ENCODE measurements at regions not wholly inside any gene's neighbourhood (a gene's known extent, or its start where the extent isn't known, plus 50 kb on each side); places are given as distances from the start of the nearest gene placed in this dataset.

- peaks cover 0 to 15% (median 0%) of the 10 kb centered on the region in 3 donors for H3K27me3 ChIP-seq
- intact Hi-C loops (cut with DNase I; ENCODE audit: low total_unique reads): loop anchor here (10.0 kb wide), 1 partner anchor 46 kb away; no protein-coding TSS in a partner anchor
- peak in 1 of 2 donors; percentile 39 for DNase-seq
- no peaks in the 10 kb centered on the region for H3K36me3 ChIP-seq
- H3K9me3 ChIP-seq: no peaks in the 10 kb centered on the region
- TF ChIP-seq POLR2AphosphoS5 (IDR thresholded peaks at IDR 0.05) (no peak), CTCF (IDR thresholded peaks at IDR 0.05) (no peak), EP300 (IDR thresholded peaks at IDR 0.05) (no peak), POLR2A (IDR thresholded peaks at IDR 0.05) (no peak)
- H3K4me1 ChIP-seq: peaks cover 5 to 42% (median 15%) of the 10 kb centered on the region in 4 donors
- 45 to 56% (median 48%) methylated on average over 9 of the region's 9 CpGs for WGBS, 5 donors
- no peak overlapping the region for H3K4me3 ChIP-seq
- no peak overlapping the region for H3K27ac ChIP-seq
These were observed 76.3 kb upstream of the CUX1 start for GRCh38 chr7:101740981-101741725.

- H3K27me3 ChIP-seq: peaks cover 0 to 27% (median 0%) of the 10 kb centered on the region in 3 donors
- no peaks in the 10 kb centered on the region for H3K36me3 ChIP-seq
- peak in 2 of 7 experiments; percentile 15 to 55 for TF ChIP-seq CTCF (IDR thresholded peaks at IDR 0.05)
- TF ChIP-seq POLR2AphosphoS5 (IDR thresholded peaks at IDR 0.05): peak in 1 of 3 donors; percentile 22
- no peak for TF ChIP-seq POLR2A (IDR thresholded peaks at IDR 0.05)
- TF ChIP-seq EP300 (IDR thresholded peaks at IDR 0.05): no peak
- H3K4me1 ChIP-seq: peaks cover 5 to 42% (median 15%) of the 10 kb centered on the region in 4 donors
- intact Hi-C loops (cut with DNase I; ENCODE audit: low total_unique reads): loop anchor here (10.0 kb wide), 1 partner anchor 49 kb away; no protein-coding TSS in a partner anchor
- DNase-seq: peak; percentile 63 to 88
- no peak overlapping the region for H3K27ac ChIP-seq
- H3K4me3 ChIP-seq: peak overlapping the region; percentile 40 to 63 (median 48)
- WGBS, 5 donors: 0 to 1% (median 1%) methylated on average over 55 to 60 of the region's 60 CpGs
- no peaks in the 10 kb centered on the region for H3K9me3 ChIP-seq
These were observed 74.0 kb upstream of the CUX1 start for GRCh38 chr7:101743241-101743994.

GRCh38 chr7:101743995-101744360 is 73.4 kb upstream of the CUX1 start:
- intact Hi-C loops (cut with DNase I; ENCODE audit: low total_unique reads): loop anchor here (10.0 kb wide), 1 partner anchor 49 kb away; no protein-coding TSS in a partner anchor
- Histone ChIP-seq H3K4me1 (peaks cover 5 to 42% (median 15%) of the 10 kb centered on the region in 4 donors), H3K27me3 (peaks cover 0 to 28% (median 0%) of the 10 kb centered on the region in 3 donors), H3K27ac (no peak overlapping the region), H3K36me3 (no peaks in the 10 kb centered on the region), H3K4me3 (peak overlapping the region; percentile 40 to 63 (median 48)), H3K9me3 (no peaks in the 10 kb centered on the region)
- DNase-seq: peak in 1 of 2 donors; percentile 45
- TF ChIP-seq POLR2A (IDR thresholded peaks at IDR 0.05) (no peak), CTCF (IDR thresholded peaks at IDR 0.05) (no peak)
- WGBS, 5 donors: 50 to 60% (median 54%) methylated on average over 10 to 12 of the region's 12 CpGs

- no peak overlapping the region for H3K4me3 ChIP-seq
- intact Hi-C loops (cut with DNase I; ENCODE audit: low total_unique reads): loop anchor here (10.0 kb wide), 1 partner anchor 50 kb away; no protein-coding TSS in a partner anchor
- TF ChIP-seq EP300 (IDR thresholded peaks at IDR 0.05) (no peak), POLR2A (IDR thresholded peaks at IDR 0.05) (no peak), CTCF (IDR thresholded peaks at IDR 0.05) (no peak), POLR2AphosphoS5 (IDR thresholded peaks at IDR 0.05) (no peak)
- H3K9me3 ChIP-seq: no peaks in the 10 kb centered on the region
- peaks cover 5 to 40% (median 15%) of the 10 kb centered on the region in 4 donors for H3K4me1 ChIP-seq
- no peak overlapping the region for H3K27ac ChIP-seq
- no peak for DNase-seq
- 74 to 86% (median 81%) methylated on average over 5 of the region's 5 CpGs for WGBS, 5 donors
- no peaks in the 10 kb centered on the region for H3K36me3 ChIP-seq
- peaks cover 0 to 28% (median 0%) of the 10 kb centered on the region in 3 donors for H3K27me3 ChIP-seq
These were observed 72.8 kb upstream of the CUX1 start for GRCh38 chr7:101744588-101744987.
